ENCODE measurements at regions not wholly inside any gene's neighbourhood (a gene's known extent, or its start where the extent isn't known, plus 50 kb on each side); places are given as distances from the start of the nearest gene placed in this dataset.
A peak's percentile ranks its signal among the peaks of the same experiment; 100 is the strongest.
"Not testable (repeated sequence)": the region's sequence is repeated elsewhere in the genome, so short reads cannot be mapped to it uniquely, and the experiment has no call there.

GRCh38 chr16:29204806-29205135 lies 201.7 kb downstream of the NPIPB11 start:
- H3K4me3 ChIP-seq (ENCODE audit: control insufficient read depth, low read depth, low read length) = no peak overlapping the region
- DNase-seq (ENCODE audit: low read depth) = no peak
- TF ChIP-seq CTCF (conservative IDR thresholded peaks at IDR 0.05; ENCODE audit: control insufficient read depth, insufficient read depth, low read depth, low read length) = no peak

- DNase-seq (ENCODE audit: low read depth); H3K4me3 ChIP-seq (ENCODE audit: control insufficient read depth, low read depth, low read length): not testable (repeated sequence)
Observed at GRCh38 chr16:29203933-29204805, 202.3 kb downstream of the NPIPB11 start.

GRCh38 chr16:29203046-29203932 lies 203.2 kb downstream of the NPIPB11 start:
- not testable (repeated sequence) for H3K4me3 ChIP-seq (ENCODE audit: control insufficient read depth, low read depth, low read length); DNase-seq (ENCODE audit: low read depth)

- DNase-seq (ENCODE audit: low read depth); H3K4me3 ChIP-seq (ENCODE audit: control insufficient read depth, low read depth, low read length): not testable (repeated sequence)
Observed at GRCh38 chr16:29202642-29203041, 203.9 kb downstream of the NPIPB11 start.

GRCh38 chr16:29202025-29202632 lies 204.4 kb downstream of the NPIPB11 start:
- H3K4me3 ChIP-seq (ENCODE audit: control insufficient read depth, low read depth, low read length); DNase-seq (ENCODE audit: low read depth): not testable (repeated sequence)

- DNase-seq (ENCODE audit: low read depth) = peak; percentile 49
- H3K4me3 ChIP-seq (ENCODE audit: control insufficient read depth, low read depth, low read length) = not testable (repeated sequence)
Observed at GRCh38 chr16:29201296-29202024, 205.1 kb downstream of the NPIPB11 start.

- DNase-seq (ENCODE audit: low read depth); H3K4me3 ChIP-seq (ENCODE audit: control insufficient read depth, low read depth, low read length): not testable (repeated sequence)
Observed at GRCh38 chr16:29200681-29201080, 205.8 kb downstream of the NPIPB11 start.

- H3K4me3 ChIP-seq (ENCODE audit: control insufficient read depth, low read depth, low read length) = not testable (repeated sequence)
- DNase-seq (ENCODE audit: low read depth) = peak; percentile 90
Observed at GRCh38 chr16:29200135-29200601, 206.3 kb downstream of the NPIPB11 start.

GRCh38 chr16:29199626-29200025 lies 206.9 kb downstream of the NPIPB11 start:
- DNase-seq (ENCODE audit: low read depth) = peak; percentile 83

GRCh38 chr16:29198731-29199521 lies 207.6 kb downstream of the NPIPB11 start:
- TF ChIP-seq CTCF (conservative IDR thresholded peaks at IDR 0.05; ENCODE audit: control insufficient read depth, insufficient read depth, low read depth, low read length) = no peak
- no peak overlapping the region for H3K4me3 ChIP-seq (ENCODE audit: control insufficient read depth, low read depth, low read length)
- DNase-seq (ENCODE audit: low read depth) = no peak

More at GRCh38 chr16:29199626-29200025, 206.9 kb downstream of the NPIPB11 start:
- not testable (repeated sequence) for H3K4me3 ChIP-seq (ENCODE audit: control insufficient read depth, low read depth, low read length)

All from fibroblast of mammary gland (primary cell).